LoVo (cell line): ENCODE measurements at regions not wholly inside any gene's neighbourhood (a gene's known extent, or its start where the extent isn't known, plus 50 kb on each side); places are given as distances from the start of the nearest gene placed in this dataset.
A peak's percentile ranks its signal among the peaks of the same experiment; 100 is the strongest.

Experiments
- DNase-seq: peaks from one replicate; pipeline ENCODE4 v3.0.0-alpha.2; 2016; ENCODE audit warnings: low spot score

- no peak for DNase-seq
Observed at GRCh38 chr12:115355301-115355700, 671.3 kb upstream of the TBX3 start.

GRCh38 chr12:115354007-115354890 lies 670.3 kb upstream of the TBX3 start:
- peak; percentile 95 for DNase-seq

DNA sequence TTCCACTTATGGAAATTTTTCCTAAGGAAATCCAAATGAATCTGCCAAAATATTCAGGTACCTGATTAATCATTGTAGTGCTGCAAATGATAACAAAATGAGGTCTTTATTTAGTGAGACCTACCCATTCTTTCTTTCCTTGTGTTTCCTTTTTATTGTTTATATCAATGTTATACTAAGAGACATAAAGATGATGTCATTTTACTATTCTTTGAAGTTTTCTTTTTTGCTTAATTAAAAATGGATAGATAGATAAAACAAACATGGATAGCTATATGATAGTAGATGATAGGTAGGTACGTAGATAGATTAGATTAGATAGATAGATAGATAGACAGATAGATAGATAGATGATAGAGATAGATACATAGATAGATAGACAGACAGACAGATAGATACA lies 669.5 kb upstream of the TBX3 start:
- no peak for DNase-seq

DNA sequence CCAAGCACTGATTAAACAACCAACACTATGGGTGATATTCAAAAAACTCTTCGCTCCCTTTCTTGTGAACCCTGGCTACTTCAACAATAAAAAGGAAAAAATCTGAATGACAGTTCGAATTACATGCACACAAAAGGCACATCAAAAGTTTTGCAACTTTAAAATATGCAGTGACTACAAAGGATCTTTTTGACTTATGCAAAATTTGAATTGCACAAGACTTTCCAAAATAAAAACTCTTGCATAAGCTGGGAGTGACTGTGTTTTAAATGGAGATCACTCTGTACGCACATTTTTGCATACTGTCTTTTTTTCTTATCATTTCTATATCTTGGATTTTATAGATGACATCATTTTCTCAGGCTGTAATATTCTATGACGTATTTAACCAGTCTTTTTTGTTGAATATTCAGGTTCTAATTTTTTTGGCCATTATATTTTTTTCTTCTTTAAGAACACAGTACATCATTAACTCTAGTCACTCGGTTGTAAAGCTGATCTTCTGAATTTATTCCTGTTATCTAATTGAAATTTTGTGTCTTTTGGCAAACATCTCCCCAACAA lies 667.6 kb upstream of the TBX3 start:
- no peak for DNase-seq

GRCh38 chr12:115349711-115350110 lies 665.7 kb upstream of the TBX3 start:
- DNase-seq: no peak

DNA sequence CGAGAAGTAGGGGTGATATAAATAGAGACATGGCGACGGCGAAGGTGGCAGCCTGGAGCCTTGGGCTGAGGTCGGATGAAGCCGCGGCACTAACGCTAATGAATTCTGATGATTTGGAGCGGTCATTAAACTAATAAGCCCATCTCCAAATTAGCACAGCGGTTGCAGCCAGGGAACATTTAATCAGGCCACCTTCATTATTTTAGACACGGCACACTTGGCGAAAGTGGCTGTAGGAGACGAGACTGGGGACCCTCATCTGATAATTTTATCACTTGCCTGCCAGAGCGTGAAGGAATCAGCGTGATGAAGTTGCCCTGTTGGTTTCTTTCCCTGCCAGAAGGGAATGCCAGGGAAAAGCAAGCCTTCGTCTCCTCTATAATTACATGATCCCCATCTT lies 664.3 kb upstream of the TBX3 start:
- DNase-seq: no peak

GRCh38 chr12:115343601-115344000 lies 659.6 kb upstream of the TBX3 start:
- DNase-seq: no peak

GRCh38 chr12:115343008-115343407 lies 659.0 kb upstream of the TBX3 start:
- no peak for DNase-seq

- DNase-seq: peak; percentile 82
Observed at GRCh38 chr12:115341442-115341841, 657.5 kb upstream of the TBX3 start.

DNA sequence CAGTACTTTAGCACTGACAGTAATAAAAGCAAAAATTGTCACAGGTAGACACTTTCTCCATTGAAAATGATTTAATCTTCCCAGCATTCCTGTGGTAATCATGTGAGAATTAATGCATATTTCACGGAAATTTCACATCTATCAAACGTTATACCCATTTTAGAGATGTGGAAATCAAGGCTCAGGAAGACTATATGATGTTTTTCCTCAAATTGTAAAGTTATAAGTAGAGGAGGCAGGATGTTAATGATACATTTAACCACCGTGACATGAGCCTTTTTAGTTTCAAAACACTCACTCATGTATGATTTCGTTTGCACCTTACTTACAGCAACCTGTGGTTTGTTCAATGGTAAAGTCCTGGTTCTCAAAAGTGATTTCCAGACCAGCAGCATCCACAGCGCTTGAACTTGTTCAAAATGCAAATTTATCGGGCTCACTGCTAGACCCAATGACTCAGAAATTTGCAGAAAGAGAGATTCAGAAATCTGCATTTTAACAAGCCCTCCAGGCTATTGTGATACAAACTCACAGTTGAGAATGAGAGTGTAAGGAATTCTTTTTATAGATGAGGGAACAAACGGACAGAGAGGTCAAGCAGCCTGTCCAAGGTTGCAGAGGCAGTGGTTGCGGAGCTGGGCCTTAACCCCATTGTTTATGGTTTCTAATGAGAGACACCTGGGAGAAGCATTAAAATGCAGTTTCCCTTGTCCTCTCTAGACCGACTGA lies 654.8 kb upstream of the TBX3 start:
- no peak for DNase-seq

GRCh38 chr12:115337693-115338543 lies 653.9 kb upstream of the TBX3 start:
- peak; percentile 74 for DNase-seq

DNA sequence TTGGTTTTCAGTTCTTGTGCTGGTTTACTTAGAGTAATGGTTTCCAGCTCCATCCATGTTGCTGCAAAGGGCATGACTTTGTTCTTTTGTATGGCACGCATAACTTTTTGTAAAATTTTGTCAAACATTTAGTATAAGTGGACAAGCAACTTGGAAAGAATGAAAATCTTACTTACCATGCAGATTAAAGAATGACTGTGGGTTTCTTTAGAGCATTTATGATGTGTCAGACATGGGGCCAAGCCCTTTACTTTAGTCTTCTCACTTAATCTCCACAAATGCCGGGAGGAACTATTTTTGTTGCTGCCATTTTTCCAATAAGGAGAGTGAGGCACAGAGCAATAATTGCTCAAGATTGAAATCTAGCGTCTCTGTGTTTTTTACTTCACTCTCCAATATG lies 652.5 kb upstream of the TBX3 start:
- no peak for DNase-seq

GRCh38 chr12:115335594-115335993 lies 651.6 kb upstream of the TBX3 start:
- no peak for DNase-seq

- DNase-seq: no peak
Observed at GRCh38 chr12:115335048-115335447, 651.1 kb upstream of the TBX3 start.

DNA sequence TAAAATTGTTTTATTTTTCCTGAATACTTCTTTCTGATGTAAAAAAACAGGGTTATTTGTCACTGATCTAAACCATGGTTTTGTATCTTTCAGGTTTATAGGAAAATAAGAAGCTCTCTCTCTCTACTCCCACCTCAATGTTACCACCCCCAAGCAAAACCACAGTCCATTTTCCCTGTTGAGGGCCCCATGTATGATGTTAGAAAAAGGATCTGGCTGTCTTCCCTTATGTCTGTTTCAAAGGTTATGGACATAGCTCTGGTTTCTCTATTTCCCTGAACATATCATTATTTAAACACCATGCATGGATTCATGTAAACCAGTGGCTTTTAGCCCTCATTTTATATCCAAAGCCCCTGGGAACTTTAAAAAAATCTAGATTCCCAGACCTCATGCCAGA lies 649.0 kb upstream of the TBX3 start:
- DNase-seq: no peak

- DNase-seq: no peak
Observed at GRCh38 chr12:115325858-115326257, 641.9 kb upstream of the TBX3 start.

DNA sequence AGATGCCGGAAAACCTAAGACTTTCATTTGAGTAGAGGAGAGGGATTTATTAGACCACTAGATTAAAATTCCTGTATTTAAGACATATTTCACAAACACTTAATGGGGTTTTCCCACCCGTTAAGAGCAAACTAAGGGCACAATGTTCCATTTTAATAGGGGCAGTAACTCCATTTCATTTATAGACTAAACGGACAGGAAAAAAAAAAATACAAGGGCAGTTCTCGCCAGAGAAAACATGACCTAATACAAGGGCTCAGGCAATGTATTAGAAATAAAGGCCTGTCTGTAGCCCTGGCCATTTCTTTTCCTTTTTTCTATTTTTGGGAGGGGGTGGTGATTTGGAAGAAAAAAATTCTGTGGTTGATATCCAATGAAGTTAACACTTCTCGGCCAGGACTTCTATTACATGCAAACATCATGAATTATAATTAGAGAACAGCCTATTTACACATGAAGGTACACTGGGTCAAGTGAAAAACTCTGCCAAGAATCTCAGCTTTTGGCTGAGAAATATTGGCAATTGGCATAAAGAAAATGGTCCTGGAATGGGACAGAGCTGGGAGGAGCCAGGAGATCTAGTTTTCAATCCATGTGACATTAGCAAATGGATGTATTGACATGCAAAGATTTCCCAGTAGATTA lies 641.1 kb upstream of the TBX3 start:
- DNase-seq: no peak

GRCh38 chr12:115323223-115323905 lies 639.4 kb upstream of the TBX3 start:
- no peak for DNase-seq

DNA sequence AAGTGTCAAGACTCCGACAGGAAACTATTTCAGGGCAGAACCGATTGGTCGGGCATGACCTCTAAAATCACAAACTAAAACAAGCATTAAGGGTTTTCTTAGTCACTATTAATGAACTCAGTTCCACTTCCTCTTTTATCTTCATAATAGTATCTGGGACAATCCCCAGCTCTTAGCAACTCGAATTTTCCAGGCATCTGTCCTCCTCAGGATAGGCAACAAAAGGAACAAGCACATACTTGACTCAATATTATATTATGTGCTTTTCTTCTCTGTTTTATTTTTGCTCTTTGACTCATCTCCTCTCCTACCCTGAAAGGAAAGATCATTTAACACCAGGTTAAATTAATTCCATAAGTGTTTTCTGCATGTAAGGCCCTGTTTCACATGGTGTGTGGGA lies 638.3 kb upstream of the TBX3 start:
- no peak for DNase-seq

GRCh38 chr12:115320967-115321366 lies 637.0 kb upstream of the TBX3 start:
- DNase-seq: no peak

DNA sequence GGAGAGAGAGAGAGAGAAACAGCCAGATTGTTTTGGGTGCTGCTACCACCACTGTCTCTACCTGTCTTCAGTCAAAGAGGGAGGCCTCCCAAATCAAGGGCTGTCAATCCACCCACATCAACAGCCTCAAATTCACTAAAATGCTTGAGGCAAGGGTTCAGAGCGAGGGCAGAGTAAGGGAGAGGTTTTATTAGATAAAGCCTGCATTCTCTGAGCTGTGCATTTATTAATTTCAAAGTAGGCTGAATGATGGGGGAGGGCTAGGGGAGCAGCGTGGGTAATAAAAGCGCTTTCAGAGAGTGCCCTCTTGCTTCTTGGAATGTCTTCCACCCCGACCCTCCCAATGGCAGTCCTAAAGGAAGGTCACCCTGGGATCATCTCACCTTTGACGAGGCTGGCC lies 636.5 kb upstream of the TBX3 start:
- DNase-seq: no peak
